ENCODE measurements at regions not wholly inside any gene's neighbourhood (a gene's known extent, or its start where the extent isn't known, plus 50 kb on each side); places are given as distances from the start of the nearest gene placed in this dataset.
"Not testable (repeated sequence)": the region's sequence is repeated elsewhere in the genome, so short reads cannot be mapped to it uniquely, and the experiment has no call there.

- DNase-seq, result no peak
Observed at GRCh38 chr18:25544546-25545287, 192.8 kb upstream of the ZNF521 start.

DNA sequence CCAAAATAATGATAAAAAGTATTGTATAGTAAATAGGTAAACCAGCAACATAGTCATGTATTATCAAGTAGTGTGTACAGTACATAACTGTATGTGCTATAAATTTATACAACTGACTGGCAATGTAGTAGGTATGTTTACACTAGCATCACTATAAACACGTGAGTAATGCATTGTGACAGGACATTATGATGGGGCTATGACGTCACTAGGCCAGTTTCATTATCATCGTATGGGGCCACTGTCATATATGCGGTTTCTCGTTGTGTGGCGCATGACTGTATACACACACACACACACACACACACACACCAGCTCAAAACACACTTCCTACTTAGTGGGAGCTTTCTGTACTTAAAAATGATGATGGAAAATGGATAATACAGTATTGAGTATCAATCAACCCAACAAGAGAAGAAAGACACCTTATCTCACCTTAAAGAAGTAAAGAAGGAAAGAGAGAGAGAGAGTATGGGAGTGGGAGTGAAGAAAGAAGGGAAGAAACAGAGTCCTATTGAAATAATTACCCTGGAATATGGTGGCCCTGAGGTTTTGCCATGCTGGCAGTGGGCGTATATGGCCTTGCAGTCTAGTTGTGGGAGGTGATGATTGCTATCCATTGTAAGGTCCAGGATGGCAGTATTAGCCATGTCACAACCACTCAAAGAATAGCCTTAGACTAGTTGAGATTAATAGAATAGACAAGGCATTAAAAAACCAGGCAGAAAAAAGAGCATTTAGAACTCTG, 186.4 kb upstream of the ZNF521 start:
- DNase-seq, result no peak

DNA sequence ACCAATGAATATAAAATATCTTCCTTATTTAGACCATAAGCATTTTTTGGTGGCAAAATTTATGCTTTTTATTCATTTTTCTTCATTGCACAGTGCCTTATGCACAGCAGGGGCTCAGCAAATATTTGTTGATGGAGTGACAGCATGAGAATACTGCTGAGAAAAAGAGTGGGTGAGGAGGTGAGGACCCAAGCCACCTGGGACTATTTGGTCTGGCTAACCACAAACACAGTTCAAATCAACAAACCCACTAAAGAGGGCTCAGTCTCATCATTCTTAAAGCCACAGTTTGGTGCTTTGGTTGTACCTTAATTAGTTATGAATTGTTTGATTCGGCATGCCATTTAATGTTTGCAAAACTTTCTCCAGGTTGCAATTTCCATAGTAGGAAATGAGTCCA, 183.5 kb upstream of the ZNF521 start:
- DNase-seq, result no peak

GRCh38 chr18:25534401-25534800, 182.4 kb upstream of the ZNF521 start:
- DNase-seq, result no peak

DNA sequence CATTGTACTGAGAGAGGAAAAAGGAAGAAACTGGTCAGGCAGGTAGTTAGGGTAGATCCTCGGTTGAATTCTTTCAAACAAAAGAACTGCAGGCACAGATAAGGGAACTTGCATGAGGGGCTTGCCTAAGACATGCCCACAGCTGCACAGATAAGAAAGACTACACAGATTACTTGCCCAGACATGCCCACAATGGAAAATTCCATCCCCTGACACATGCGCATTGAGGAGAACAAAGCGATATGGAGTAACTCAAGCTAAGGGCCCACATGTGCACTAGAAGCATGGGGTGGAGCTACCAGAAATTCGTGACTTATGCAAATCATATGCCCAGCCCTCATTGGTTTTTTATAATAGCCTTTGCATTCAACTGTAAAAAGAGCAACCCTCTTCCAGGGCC, 181.3 kb upstream of the ZNF521 start:
- DNase-seq, result no peak

- no peak for DNase-seq
Observed at GRCh38 chr18:25531207-25531606, 179.2 kb upstream of the ZNF521 start.

GRCh38 chr18:25525789-25526188, 173.8 kb upstream of the ZNF521 start:
- DNase-seq, result not testable (repeated sequence)

DNA sequence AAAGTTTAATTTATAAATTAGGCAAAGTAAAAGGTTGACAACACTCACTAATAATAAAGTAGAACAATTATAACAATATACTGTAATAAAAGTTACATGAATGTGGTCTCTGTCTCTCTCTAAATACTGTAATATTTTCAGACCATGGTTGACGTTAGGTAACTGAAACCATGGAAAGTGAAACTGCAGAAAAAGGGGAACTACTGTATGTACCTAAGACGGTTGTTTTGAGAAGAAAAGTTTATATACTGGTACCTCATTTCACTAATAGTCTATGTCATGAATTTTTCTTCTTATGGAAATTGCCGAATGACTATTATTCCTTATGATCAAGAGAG, 166.7 kb upstream of the ZNF521 start:
- no peak for DNase-seq

DNA sequence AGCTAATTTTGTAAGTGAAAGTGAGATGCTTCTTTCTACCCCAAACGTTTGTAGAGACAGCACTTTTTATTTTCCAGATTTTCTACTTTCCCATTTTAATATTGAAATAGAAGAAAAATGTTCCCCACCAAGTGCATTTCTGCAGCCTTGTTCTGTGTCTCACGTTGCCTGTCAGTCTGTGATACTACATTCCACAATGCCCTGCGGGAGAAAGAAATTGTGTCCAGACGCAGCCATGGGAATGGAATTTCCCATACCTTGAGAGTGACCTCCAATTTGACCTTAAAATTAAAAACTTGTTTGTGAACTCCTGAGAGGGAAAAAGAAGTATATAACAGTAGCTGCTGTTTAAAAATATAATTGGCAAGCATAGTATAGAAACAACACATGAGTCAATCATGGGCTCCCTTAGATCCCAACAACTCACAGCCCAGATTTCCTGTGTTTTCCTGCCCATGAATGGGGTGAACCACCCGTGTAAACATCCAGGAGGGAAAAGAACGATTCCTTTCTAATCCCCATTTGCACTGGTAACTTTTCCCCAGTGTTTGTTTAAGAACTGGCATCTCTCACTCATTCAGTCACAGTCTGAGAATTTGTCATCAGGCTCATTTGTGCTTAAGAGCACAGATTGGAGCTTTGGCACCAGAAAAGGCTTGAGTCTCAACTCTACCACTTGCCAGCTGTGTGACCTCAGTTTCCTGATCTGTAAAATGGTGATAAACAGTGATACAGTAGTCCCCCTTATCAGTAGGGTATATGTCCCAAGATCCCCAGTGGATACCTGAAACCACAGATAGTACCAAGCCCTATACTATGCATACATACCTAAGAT, 166.1 kb upstream of the ZNF521 start:
- DNase-seq, result no peak

GRCh38 chr18:25516747-25517498, 165.0 kb upstream of the ZNF521 start:
- DNase-seq, result no peak

- DNase-seq, result no peak
Observed at GRCh38 chr18:25516121-25516520, 164.2 kb upstream of the ZNF521 start.

DNA sequence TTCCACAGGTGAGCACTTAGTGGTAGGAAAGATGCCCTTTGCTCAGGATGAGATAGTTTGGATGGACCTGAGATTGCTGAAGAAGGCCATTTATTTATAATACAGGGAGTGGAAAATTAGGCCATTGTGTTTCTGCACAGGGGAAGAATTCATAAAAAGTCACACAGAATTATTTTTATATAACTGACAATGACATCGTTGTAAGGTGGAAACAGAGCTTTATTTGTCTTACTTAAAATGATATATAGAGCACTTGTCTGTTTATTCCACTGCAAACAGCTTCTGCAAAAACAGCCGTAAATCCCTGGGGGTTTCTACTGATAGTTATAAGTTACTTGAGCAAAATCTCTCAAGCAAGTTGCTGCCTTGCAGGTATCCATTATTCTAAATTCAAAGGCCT, 158.1 kb upstream of the ZNF521 start:
- no peak for DNase-seq

- DNase-seq, result no peak
Observed at GRCh38 chr18:25503567-25504081, 151.7 kb upstream of the ZNF521 start.

GRCh38 chr18:25497151-25497794, 145.3 kb upstream of the ZNF521 start:
- no peak for DNase-seq

DNA sequence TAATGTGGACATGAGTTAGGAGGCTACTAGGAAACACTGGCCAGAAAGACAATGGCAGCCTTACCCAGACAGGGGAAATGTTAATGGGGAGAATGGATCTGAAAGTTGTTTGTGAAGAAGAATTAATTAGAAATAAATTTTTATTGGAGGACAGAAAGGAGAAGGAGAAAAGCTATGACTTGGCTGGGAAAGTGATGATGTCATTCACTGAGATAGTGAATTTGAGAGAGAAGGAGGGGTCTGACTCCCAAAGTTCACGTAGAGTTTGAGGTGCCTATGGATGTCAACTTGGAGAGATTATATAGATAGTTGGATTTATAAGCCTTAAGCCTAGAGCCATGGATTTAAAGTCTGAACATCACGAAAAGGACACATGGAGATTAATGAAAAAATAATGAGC, 144.6 kb upstream of the ZNF521 start:
- DNase-seq, result no peak

DNA sequence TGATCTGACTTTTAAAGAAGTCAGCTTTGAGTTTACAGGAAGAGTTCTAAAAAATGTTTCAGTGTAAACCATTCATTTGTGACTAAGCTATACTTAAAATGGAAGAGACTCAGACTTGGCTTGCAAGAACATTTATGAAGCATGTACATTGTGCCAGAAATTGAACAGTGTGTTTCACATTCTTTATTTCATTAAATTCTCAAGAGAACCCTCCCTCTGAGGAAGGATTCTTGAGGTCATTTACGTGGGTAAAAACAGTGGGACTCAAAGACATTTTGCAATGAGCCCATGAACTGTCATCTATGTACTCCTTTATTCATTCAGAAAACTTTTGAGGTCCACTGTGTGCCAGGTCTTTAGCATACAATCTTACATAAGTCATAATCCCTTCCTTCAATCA, 143.6 kb upstream of the ZNF521 start:
- no peak for DNase-seq

DNA sequence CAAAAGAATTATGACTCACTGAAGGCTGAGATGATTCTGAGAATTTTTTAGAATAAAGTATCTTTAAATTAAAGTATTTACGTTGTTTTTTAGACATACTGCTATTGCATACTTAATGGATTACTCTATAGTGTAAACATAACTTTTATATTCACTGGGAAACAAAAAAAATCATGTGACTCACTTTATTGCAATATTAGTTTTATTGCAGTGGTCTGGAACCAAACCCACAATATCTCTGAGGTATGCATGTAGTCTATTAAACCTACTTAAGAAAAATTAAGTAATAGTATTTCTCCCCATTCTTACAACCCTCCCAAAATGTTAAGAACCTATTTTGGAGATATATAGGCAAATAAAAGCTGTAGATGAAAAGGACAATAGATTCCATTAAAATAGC, 142.9 kb upstream of the ZNF521 start:
- DNase-seq, result no peak

DNA sequence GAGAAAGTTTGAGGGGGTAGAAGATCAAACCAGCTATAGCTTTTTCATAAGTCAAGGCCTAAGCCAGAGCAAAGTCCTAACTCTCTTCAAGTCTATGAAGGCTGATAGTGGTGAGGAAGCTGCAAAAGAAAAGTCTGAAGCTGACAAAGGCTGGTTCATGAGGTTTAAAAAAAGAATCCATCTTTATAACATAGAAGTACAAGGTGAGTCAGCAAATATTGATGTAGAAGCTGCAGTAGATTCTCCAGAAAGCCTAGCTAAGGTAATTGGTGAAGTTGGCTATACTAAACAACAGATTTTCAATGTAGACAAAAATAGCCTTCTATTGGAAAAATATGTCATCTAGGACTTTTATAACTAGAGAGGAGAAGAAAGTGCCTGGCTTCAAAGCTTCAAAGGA, 141.4 kb upstream of the ZNF521 start:
- DNase-seq, result no peak

DNA sequence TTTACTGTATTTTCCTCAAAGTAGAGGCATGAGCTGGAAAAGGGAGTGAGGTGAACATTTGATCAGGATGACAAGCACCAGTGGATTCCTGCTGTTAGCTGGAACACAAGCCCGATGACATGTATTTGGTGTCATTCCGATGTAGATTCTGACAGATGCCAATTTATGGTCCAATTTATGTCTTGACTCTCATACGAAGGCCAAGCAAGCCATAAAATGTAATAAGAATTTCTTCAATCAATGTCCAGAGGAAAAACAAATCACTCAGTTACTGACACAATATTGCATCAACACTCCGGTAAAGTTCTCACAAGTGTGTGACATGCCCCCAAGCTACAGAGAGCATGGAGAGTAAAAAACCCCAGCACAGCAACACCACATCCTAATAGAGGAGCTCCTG, 138.3 kb upstream of the ZNF521 start:
- DNase-seq, result no peak

GRCh38 chr18:25473008-25473407, 121.0 kb upstream of the ZNF521 start:
- no peak for DNase-seq

- DNase-seq, result not testable (repeated sequence)
Observed at GRCh38 chr18:25470756-25471524, 119.0 kb upstream of the ZNF521 start.

DNA sequence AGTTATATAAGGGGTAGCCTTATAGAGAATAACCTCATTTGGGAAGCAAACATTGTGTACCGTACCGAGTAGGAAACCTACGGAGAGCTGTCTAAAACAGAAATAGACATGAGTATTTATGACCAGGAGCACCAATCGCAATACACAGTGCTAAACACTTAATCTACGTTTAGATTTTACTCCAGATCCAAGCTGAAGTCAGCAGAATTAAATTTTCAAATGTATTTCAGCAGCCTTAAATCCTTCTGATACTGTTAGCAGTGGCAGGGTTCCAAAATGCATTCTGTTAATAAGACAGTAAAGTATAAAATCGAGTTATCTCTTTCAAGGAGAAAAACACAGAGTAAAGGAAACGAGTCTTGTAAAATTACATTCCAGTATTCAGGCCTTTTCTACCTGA, 118.1 kb upstream of the ZNF521 start:
- DNase-seq, result no peak

Data from activated CD4-positive, alpha-beta T cell treated with anti-CD3 and anti-CD28 coated beads, Interleukin-2, Interleukin-6, amounts not matched to agents 100 ng/mL and 50 ng/mL, durations not matched to agents 16 hours and 8 hours (primary cell).